ENCODE measurements at regions not wholly inside any gene's neighbourhood (a gene's known extent, or its start where the extent isn't known, plus 50 kb on each side); places are given as distances from the start of the nearest gene placed in this dataset.

- FAIRE-seq (no peak), DNase-seq (no peak)
- Histone ChIP-seq H3K36me3 (ENCODE audit: control insufficient read depth in 2 of 3, insufficient read depth in 3 of 3, low read length in 3 of 3) (no peaks in the 10 kb centered on the region), H3K27me3 (ENCODE audit: control insufficient read depth, insufficient read depth, low read length) (no peaks in the 10 kb centered on the region), H3K27ac (ENCODE audit: low read depth in 2 of 2, low read length in 2 of 2) (no peak overlapping the region), H3K4me1 (ENCODE audit: control insufficient read depth in 2 of 3, insufficient read depth in 2 of 3, low read depth in 1 of 3, low read length in 3 of 3) (no peaks in the 10 kb centered on the region), H3K9ac (ENCODE audit: low read length in 3 of 3) (no peak overlapping the region), H3K4me3 (ENCODE audit: low read length in 3 of 3) (no peak overlapping the region), H3K9me3 (ENCODE audit: control insufficient read depth in 2 of 3, insufficient read depth in 1 of 3, low read length in 3 of 3) (peaks cover 0 to 10% (median 0%) of the 10 kb centered on the region in 3 donors)
- no peak for TF ChIP-seq CTCF (IDR thresholded peaks at IDR 0.05; ENCODE audit: borderline replicate concordance, extremely low read depth, insufficient read depth)
- intact Hi-C loops (cut with DNase I) = no loop called here
Measured at GRCh38 chr5:9919306-9920030, 289.3 kb upstream of the TAS2R1 start.

GRCh38 chr5:9905661-9906060 lies 275.5 kb upstream of the TAS2R1 start:
- no peak for TF ChIP-seq CTCF (IDR thresholded peaks at IDR 0.05; ENCODE audit: borderline replicate concordance, extremely low read depth, insufficient read depth)
- Histone ChIP-seq H3K27me3 (ENCODE audit: control insufficient read depth, insufficient read depth, low read length) (no peaks in the 10 kb centered on the region), H3K36me3 (ENCODE audit: control insufficient read depth in 2 of 3, insufficient read depth in 3 of 3, low read length in 3 of 3) (no peaks in the 10 kb centered on the region), H3K9ac (ENCODE audit: low read length in 3 of 3) (no peak overlapping the region), H3K9me3 (ENCODE audit: control insufficient read depth in 2 of 3, insufficient read depth in 1 of 3, low read length in 3 of 3) (no peaks in the 10 kb centered on the region), H3K27ac (ENCODE audit: low read depth in 2 of 2, low read length in 2 of 2) (no peak overlapping the region), H3K4me3 (ENCODE audit: low read length in 3 of 3) (no peak overlapping the region), H3K4me1 (ENCODE audit: control insufficient read depth in 2 of 3, insufficient read depth in 2 of 3, low read depth in 1 of 3, low read length in 3 of 3) (no peaks in the 10 kb centered on the region)
- no peak for DNase-seq
- intact Hi-C loops (cut with DNase I) = no loop called here
- no peak for FAIRE-seq

- DNase-seq (peak in 1 of 5 donors; percentile 2), FAIRE-seq (no peak)
- H3K36me3 ChIP-seq (ENCODE audit: control insufficient read depth in 2 of 3, insufficient read depth in 3 of 3, low read length in 3 of 3) = no peaks in the 10 kb centered on the region
- no peak overlapping the region for H3K9ac ChIP-seq (ENCODE audit: low read length in 3 of 3)
- H3K9me3 ChIP-seq (ENCODE audit: control insufficient read depth in 2 of 3, insufficient read depth in 1 of 3, low read length in 3 of 3) = no peaks in the 10 kb centered on the region
- H3K27ac ChIP-seq (ENCODE audit: low read depth in 2 of 2, low read length in 2 of 2) = no peak overlapping the region
- no peak for TF ChIP-seq CTCF (IDR thresholded peaks at IDR 0.05; ENCODE audit: borderline replicate concordance, extremely low read depth, insufficient read depth)
- no peaks in the 10 kb centered on the region for H3K4me1 ChIP-seq (ENCODE audit: control insufficient read depth in 2 of 3, insufficient read depth in 2 of 3, low read depth in 1 of 3, low read length in 3 of 3)
- intact Hi-C loops (cut with DNase I) = no loop called here
- no peak overlapping the region for H3K4me3 ChIP-seq (ENCODE audit: low read length in 3 of 3)
- no peaks in the 10 kb centered on the region for H3K27me3 ChIP-seq (ENCODE audit: control insufficient read depth, insufficient read depth, low read length)
Measured at GRCh38 chr5:9903801-9904200, 273.6 kb upstream of the TAS2R1 start.

- DNase-seq (peak in 3 of 5 donors; percentile 19 to 50 (median 28)), FAIRE-seq (no peak)
- intact Hi-C loops (cut with DNase I) = no loop called here
- Histone ChIP-seq H3K27me3 (ENCODE audit: control insufficient read depth, insufficient read depth, low read length) (no peaks in the 10 kb centered on the region), H3K9me3 (ENCODE audit: control insufficient read depth in 2 of 3, insufficient read depth in 1 of 3, low read length in 3 of 3) (no peaks in the 10 kb centered on the region), H3K4me3 (ENCODE audit: low read length in 3 of 3) (no peak overlapping the region), H3K27ac (ENCODE audit: low read depth in 2 of 2, low read length in 2 of 2) (no peak overlapping the region), H3K9ac (ENCODE audit: low read length in 3 of 3) (no peak overlapping the region), H3K36me3 (ENCODE audit: control insufficient read depth in 2 of 3, insufficient read depth in 3 of 3, low read length in 3 of 3) (no peaks in the 10 kb centered on the region), H3K4me1 (ENCODE audit: control insufficient read depth in 2 of 3, insufficient read depth in 2 of 3, low read depth in 1 of 3, low read length in 3 of 3) (no peaks in the 10 kb centered on the region)
- peak; percentile 31 for TF ChIP-seq CTCF (IDR thresholded peaks at IDR 0.05; ENCODE audit: borderline replicate concordance, extremely low read depth, insufficient read depth)
Measured at GRCh38 chr5:9898319-9898718, 268.2 kb upstream of the TAS2R1 start.
